HepG2 (cell line): ENCODE measurements at regions not wholly inside any gene's neighbourhood (a gene's known extent, or its start where the extent isn't known, plus 50 kb on each side); places are given as distances from the start of the nearest gene placed in this dataset.

Experiments
- EZH2 ChIP-seq: conservative IDR thresholded peaks from 2 replicates; pipeline ENCODE4 v1.6.1; 2012; ENCODE audit warnings: mild to moderate bottlenecking, low read depth, low read length, moderate library complexity
- MAX ChIP-seq: IDR thresholded peaks from 2 replicates; pipeline ENCODE4 v1.6.1; 2012; ENCODE audit warnings: inconsistent platforms
- REXO4 ChIP-seq: sonication (generic); formaldehyde crosslinking; IDR thresholded peaks from 2 replicates; pipeline ENCODE4 v1.8.0; 2022; ENCODE audit warnings: missing genetic modification reagents, mild to moderate bottlenecking, borderline replicate concordance
- RXRB ChIP-seq: IDR thresholded peaks from 2 replicates; pipeline ENCODE4 v1.6.1; 2016; ENCODE audit warnings: borderline replicate concordance, missing genetic modification reagents, missing compliant biosample characterization
- SETDB1 ChIP-seq: sonication (generic); formaldehyde crosslinking; IDR thresholded peaks from 2 replicates; pipeline ENCODE4 v1.5.1; 2020; ENCODE audit warnings: missing genetic modification reagents, mild to moderate bottlenecking, borderline replicate concordance
- ZBTB26 ChIP-seq: IDR thresholded peaks from 2 replicates; pipeline ENCODE4 v1.6.1; 2016; ENCODE audit warnings: missing compliant biosample characterization, missing genetic modification reagents, borderline replicate concordance
- ZBTB7A ChIP-seq: sonication (generic); formaldehyde crosslinking; IDR thresholded peaks from 2 replicates; pipeline ENCODE4 v1.8.0; 2022; ENCODE audit warnings: mild to moderate bottlenecking, missing genetic modification reagents
- ZKSCAN1 ChIP-seq: fragments of 150-350 bp; IDR thresholded peaks from 2 replicates; pipeline ENCODE4 v1.6.1; 2014; ENCODE audit warnings: low read length
- ZNF24 ChIP-seq: fragments of 450-650 bp; IDR thresholded peaks from 2 replicates; pipeline ENCODE4 v1.6.1; 2017; ENCODE audit warnings: antibody characterized with exemption, mild to moderate bottlenecking
- TF ChIP-seq, protein P1 (sequence below): sonication (generic); formaldehyde crosslinking; IDR thresholded peaks from 2 replicates; pipeline ENCODE4 v1.4.0; 2020; ENCODE audit warnings: missing genetic modification reagents

DNA sequence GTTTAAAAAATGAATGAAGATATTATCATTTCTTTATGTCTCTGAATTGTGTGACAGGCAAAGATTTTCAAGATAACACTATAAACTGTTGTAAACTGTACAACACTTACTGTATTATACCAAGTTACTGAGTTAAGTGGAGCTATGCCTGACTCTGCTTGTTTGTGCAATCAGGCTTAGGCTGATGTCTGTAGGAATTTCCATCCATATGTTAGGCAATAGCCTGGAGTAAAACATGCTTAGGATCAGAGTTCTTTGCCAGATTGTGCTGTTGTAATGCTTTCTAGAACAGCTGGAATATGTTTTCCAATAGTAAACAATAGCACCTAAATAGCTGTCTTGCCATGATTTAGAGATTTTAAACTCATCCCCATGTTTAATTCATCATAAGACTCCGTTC is 1496.7 kb downstream of the CDH11 start:
- TF ChIP-seq ZNF24 (no peak), REXO4 (no peak), ZBTB7A (no peak), MAX (no peak), ZBTB26 (CRISPR knock-in tag) (no peak), EZH2 (no peak), SETDB1 (CRISPR knock-in tag) (no peak), ZKSCAN1 (no peak), RXRB (CRISPR knock-in tag) (no peak)
- TF ChIP-seq, protein P1, sequence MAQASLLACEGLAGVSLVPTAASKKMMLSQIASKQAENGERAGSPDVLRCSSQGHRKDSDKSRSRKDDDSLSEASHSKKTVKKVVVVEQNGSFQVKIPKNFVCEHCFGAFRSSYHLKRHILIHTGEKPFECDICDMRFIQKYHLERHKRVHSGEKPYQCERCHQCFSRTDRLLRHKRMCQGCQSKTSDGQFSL: no peak
